ENCODE measurements at regions not wholly inside any gene's neighbourhood (a gene's known extent, or its start where the extent isn't known, plus 50 kb on each side); places are given as distances from the start of the nearest gene placed in this dataset.

GRCh38 chrX:39956803-39957394 is 140.9 kb downstream of the BCOR start:
- DNase-seq (ENCODE audit: low spot score) = no peak

GRCh38 chrX:39957816-39958566 is 139.8 kb downstream of the BCOR start:
- DNase-seq (ENCODE audit: low spot score) = no peak

GRCh38 chrX:39958850-39959249 is 138.9 kb downstream of the BCOR start:
- no peak for DNase-seq (ENCODE audit: low spot score)

GRCh38 chrX:39960219-39960618 is 137.5 kb downstream of the BCOR start:
- no peak for DNase-seq (ENCODE audit: low spot score)

- no peak for DNase-seq (ENCODE audit: low spot score)
Measured at GRCh38 chrX:39961441-39961840, 136.3 kb downstream of the BCOR start.

- no peak for DNase-seq (ENCODE audit: low spot score)
Measured at GRCh38 chrX:39965051-39965573, 132.6 kb downstream of the BCOR start.

GRCh38 chrX:39966176-39966575 is 131.6 kb downstream of the BCOR start:
- DNase-seq (ENCODE audit: low spot score) = no peak

GRCh38 chrX:39967348-39967747 is 130.4 kb downstream of the BCOR start:
- no peak for DNase-seq (ENCODE audit: low spot score)

GRCh38 chrX:39969099-39969818 is 128.5 kb downstream of the BCOR start:
- DNase-seq (ENCODE audit: low spot score) = no peak

- no peak for DNase-seq (ENCODE audit: low spot score)
Measured at GRCh38 chrX:39969819-39970504, 127.8 kb downstream of the BCOR start.

GRCh38 chrX:39971760-39972159 is 126.0 kb downstream of the BCOR start:
- no peak for DNase-seq (ENCODE audit: low spot score)

GRCh38 chrX:39972340-39972739 is 125.4 kb downstream of the BCOR start:
- no peak for DNase-seq (ENCODE audit: low spot score)

GRCh38 chrX:39973810-39974209 is 123.9 kb downstream of the BCOR start:
- no peak for DNase-seq (ENCODE audit: low spot score)

GRCh38 chrX:39974270-39974669 is 123.5 kb downstream of the BCOR start:
- no peak for DNase-seq (ENCODE audit: low spot score)

- DNase-seq (ENCODE audit: low spot score) = no peak
Measured at GRCh38 chrX:39975101-39975925, 122.4 kb downstream of the BCOR start.

- DNase-seq (ENCODE audit: low spot score) = no peak
Measured at GRCh38 chrX:39981946-39982345, 115.8 kb downstream of the BCOR start.

- no peak for DNase-seq (ENCODE audit: low spot score)
Measured at GRCh38 chrX:39982948-39983347, 114.8 kb downstream of the BCOR start.

- DNase-seq (ENCODE audit: low spot score) = no peak
Measured at GRCh38 chrX:39983715-39984114, 114.0 kb downstream of the BCOR start.

GRCh38 chrX:39984191-39984956 is 113.4 kb downstream of the BCOR start:
- no peak for DNase-seq (ENCODE audit: low spot score)

GRCh38 chrX:39985071-39985470 is 112.7 kb downstream of the BCOR start:
- no peak for DNase-seq (ENCODE audit: low spot score)
